ENCODE measurements at regions not wholly inside any gene's neighbourhood (a gene's known extent, or its start where the extent isn't known, plus 50 kb on each side); places are given as distances from the start of the nearest gene placed in this dataset.
A peak's percentile ranks its signal among the peaks of the same experiment; 100 is the strongest.

GRCh38 chr17:52390422-52390821 lies 231.9 kb upstream of the CA10 start:
- Mint-ChIP-seq H3K27ac (no peak overlapping the region), H3K27me3 (no peaks in the 10 kb centered on the region), H3K4me3 (no peak overlapping the region), H3K36me3 (ENCODE audit: low read depth) (no peaks in the 10 kb centered on the region), H3K9me3 (peaks cover 2% of the 10 kb centered on the region), H3K4me1 (ENCODE audit: low read depth) (no peaks in the 10 kb centered on the region)
- intact Hi-C loops (cut with micrococcal nuclease): no loop called here
- DNase-seq (no peak), ATAC-seq (no peak)
- CTCF ChIA-PET: no interaction called here
- no peak for TF ChIP-seq CTCF (IDR thresholded peaks at IDR 0.05)
- POLR2A ChIA-PET: interaction anchor here (0.7 kb wide), 1 partner anchor 606 kb away, joined by 3 read pairs; no protein-coding TSS in a partner anchor

DNA sequence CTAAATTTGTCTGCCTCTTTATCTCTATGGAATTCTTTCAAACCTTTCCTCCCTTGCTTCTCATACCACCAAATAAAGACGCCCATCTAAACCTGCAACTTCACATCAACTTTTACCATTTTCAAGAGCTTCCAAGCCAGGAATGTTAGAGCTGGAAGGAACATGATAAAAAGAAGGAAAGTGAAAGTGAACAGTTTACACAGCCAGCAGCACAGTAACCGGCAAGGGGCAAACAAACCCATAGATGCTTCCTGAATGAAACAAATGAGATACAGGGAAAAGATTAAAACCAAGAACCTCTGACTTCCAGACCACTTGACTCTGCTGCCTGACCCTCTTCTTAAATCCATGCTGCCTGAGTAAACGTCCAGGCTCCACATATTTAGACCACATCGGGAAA lies 231.1 kb upstream of the CA10 start:
- Mint-ChIP-seq H3K27ac (no peak overlapping the region), H3K27me3 (no peaks in the 10 kb centered on the region), H3K9me3 (peaks cover 2% of the 10 kb centered on the region), H3K4me1 (ENCODE audit: low read depth) (no peaks in the 10 kb centered on the region), H3K4me3 (no peak overlapping the region), H3K36me3 (ENCODE audit: low read depth) (no peaks in the 10 kb centered on the region)
- intact Hi-C loops (cut with micrococcal nuclease): no loop called here
- DNase-seq (no peak), ATAC-seq (no peak)
- ChIA-PET POLR2A (no interaction called here), CTCF (no interaction called here)
- no peak for TF ChIP-seq CTCF (IDR thresholded peaks at IDR 0.05)

- Mint-ChIP-seq H3K27me3 (no peaks in the 10 kb centered on the region), H3K36me3 (ENCODE audit: low read depth) (no peaks in the 10 kb centered on the region), H3K4me1 (ENCODE audit: low read depth) (no peaks in the 10 kb centered on the region), H3K27ac (no peak overlapping the region), H3K9me3 (no peaks in the 10 kb centered on the region), H3K4me3 (no peak overlapping the region)
- ATAC-seq: no peak
- TF ChIP-seq CTCF (IDR thresholded peaks at IDR 0.05): no peak
- ChIA-PET CTCF (interaction anchor here (1.2 kb wide), 1 partner anchor 341 kb away, joined by 3 read pairs; no protein-coding TSS in a partner anchor), POLR2A (no interaction called here)
- DNase-seq: no peak
- intact Hi-C loops (cut with micrococcal nuclease): no loop called here
These were observed 230.4 kb upstream of the CA10 start for GRCh38 chr17:52388941-52389340.

DNA sequence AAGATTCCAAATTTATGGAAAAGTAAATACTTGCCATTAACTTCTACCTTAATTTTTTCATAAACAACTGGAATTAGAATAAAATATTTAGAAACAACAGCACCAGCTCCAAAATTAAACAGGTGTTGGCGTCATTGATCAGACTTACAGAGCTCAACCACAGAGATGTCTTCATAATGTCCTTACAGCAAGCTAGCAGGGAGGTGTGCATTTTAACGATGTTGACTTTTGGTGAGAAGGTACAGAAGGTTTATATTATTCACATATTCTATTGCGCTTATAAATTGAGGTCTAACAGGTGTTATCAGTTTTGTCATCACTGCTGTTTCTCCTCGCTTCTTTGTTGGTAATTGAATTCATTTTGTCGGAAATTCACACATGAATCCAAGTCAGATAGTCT lies 226.2 kb upstream of the CA10 start:
- ATAC-seq: no peak
- no peak for TF ChIP-seq CTCF (IDR thresholded peaks at IDR 0.05)
- intact Hi-C loops (cut with micrococcal nuclease): no loop called here
- H3K9me3 Mint-ChIP-seq: no peaks in the 10 kb centered on the region
- no peak overlapping the region for H3K4me3 Mint-ChIP-seq
- no peak overlapping the region for H3K27ac Mint-ChIP-seq
- no peak for DNase-seq
- no peaks in the 10 kb centered on the region for H3K4me1 Mint-ChIP-seq (ENCODE audit: low read depth)
- CTCF ChIA-PET: no interaction called here
- POLR2A ChIA-PET: no interaction called here
- no peaks in the 10 kb centered on the region for H3K27me3 Mint-ChIP-seq
- no peaks in the 10 kb centered on the region for H3K36me3 Mint-ChIP-seq (ENCODE audit: low read depth)

DNA sequence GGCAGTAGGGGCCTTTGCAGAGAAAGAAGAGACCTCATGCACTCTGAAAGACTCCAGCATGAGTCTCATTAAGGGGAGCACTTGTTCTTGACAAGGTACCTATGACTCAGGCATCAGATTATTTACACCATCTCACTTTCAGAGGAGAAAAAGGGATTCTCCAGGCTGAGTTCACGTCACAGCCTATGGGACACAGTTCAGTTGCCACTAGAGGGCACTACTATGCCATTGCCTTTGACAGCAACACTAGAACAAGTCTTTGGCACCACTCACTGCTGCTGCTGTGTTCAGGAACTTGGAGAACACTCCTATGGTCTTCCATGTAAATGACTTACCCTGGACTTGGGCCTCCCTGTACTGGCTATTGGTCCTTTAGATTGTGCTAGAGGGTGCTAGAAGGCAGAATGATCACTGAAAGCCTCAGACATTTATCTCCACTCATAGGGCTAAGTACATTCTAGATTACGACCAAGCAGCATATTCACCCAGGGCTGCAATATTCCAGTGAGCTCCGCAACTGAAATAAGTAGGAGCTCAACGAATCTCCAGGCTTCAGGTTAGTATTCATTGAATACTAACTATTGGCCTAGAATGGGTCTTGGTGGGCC lies 225.1 kb upstream of the CA10 start:
- no peak overlapping the region for H3K27ac Mint-ChIP-seq
- H3K27me3 Mint-ChIP-seq: no peaks in the 10 kb centered on the region
- DNase-seq (peak; percentile 41), ATAC-seq (peak; percentile 37)
- intact Hi-C loops (cut with micrococcal nuclease): no loop called here
- POLR2A ChIA-PET: no interaction called here
- peak; percentile 43 for TF ChIP-seq CTCF (IDR thresholded peaks at IDR 0.05)
- H3K4me3 Mint-ChIP-seq: no peak overlapping the region
- no peaks in the 10 kb centered on the region for H3K36me3 Mint-ChIP-seq (ENCODE audit: low read depth)
- no peaks in the 10 kb centered on the region for H3K9me3 Mint-ChIP-seq
- CTCF ChIA-PET: interaction anchor here (1.1 kb wide), 1 partner anchor 9 kb away, joined by 3 read pairs; no protein-coding TSS in a partner anchor
- H3K4me1 Mint-ChIP-seq (ENCODE audit: low read depth): no peaks in the 10 kb centered on the region

Measured in activated CD8-positive, alpha-beta T cell treated with anti-CD3 and anti-CD28 coated beads for 36 hours (primary cell).